Esophagus (tissue), 2 donors: ENCODE measurements at regions not wholly inside any gene's neighbourhood (a gene's known extent, or its start where the extent isn't known, plus 50 kb on each side); places are given as distances from the start of the nearest gene placed in this dataset.

Source experiments
- H3K27ac ChIP-seq, 2 donors: one replicate each; pipeline ENCODE4 v1.5.1; 2013; ENCODE audit warnings: low read depth in 2 of 2, mild to moderate bottlenecking in 2 of 2, inconsistent platforms in 1 of 2, low read length in 1 of 2, moderate library complexity in 1 of 2
- H3K27me3 ChIP-seq, 2 donors: one replicate each; pipeline ENCODE4 v1.6.1; 2013; ENCODE audit warnings: low read length in 2 of 2, control low read depth in 1 of 2, mild to moderate bottlenecking in 1 of 2; ENCODE audit not compliant: insufficient read depth in 2 of 2, control insufficient read depth in 1 of 2
- H3K36me3 ChIP-seq, 2 donors: one replicate each; pipeline ENCODE4 v1.6.1; 2013; ENCODE audit warnings: low read length in 1 of 2; ENCODE audit not compliant: control insufficient read depth in 2 of 2, insufficient read depth in 2 of 2
- H3K4me1 ChIP-seq, 2 donors: one replicate each; pipeline ENCODE4 v1.6.1; 2013; ENCODE audit warnings: low read length in 1 of 2; ENCODE audit not compliant: control insufficient read depth in 2 of 2, insufficient read depth in 2 of 2
- H3K4me3 ChIP-seq, 2 donors: one replicate each; pipeline ENCODE4 v1.5.1; 2013; ENCODE audit warnings: low read length in 2 of 2, mild to moderate bottlenecking in 2 of 2, low read depth in 1 of 2, moderate library complexity in 1 of 2
- H3K9me3 ChIP-seq, 2 donors: one replicate each; pipeline ENCODE4 v1.6.1; 2013; ENCODE audit warnings: mild to moderate bottlenecking in 2 of 2, low read depth in 1 of 2, low read length in 1 of 2, moderate library complexity in 1 of 2; ENCODE audit not compliant: control insufficient read depth in 2 of 2, insufficient read depth in 1 of 2
- WGBS, 2 donors: extraction: QIAGEN DNeasy Blood & Tissue Kit; methylation state at CpG; one replicate each; pipeline ENCODE4 v1.1.7; 2013; 5-methylcytosine and 5-hydroxymethylcytosine counted together
- donor health status: healthy with polysubstance abuse.
- donor health status: Bipolar disorder and iron deficiency.

GRCh38 chr2:200174433-200175216, 131.9 kb upstream of the SPATS2L start:
- 94 to 97% methylated on average over 52 to 55 of the region's 55 CpGs for WGBS, 2 donors
- no peaks in the 10 kb centered on the region for H3K36me3 ChIP-seq
- no peaks in the 10 kb centered on the region for H3K27me3 ChIP-seq
- no peaks in the 10 kb centered on the region for H3K4me1 ChIP-seq
- peaks cover 0 to 6% of the 10 kb centered on the region in 2 donors for H3K9me3 ChIP-seq
- H3K27ac ChIP-seq = no peak overlapping the region
- no peak overlapping the region for H3K4me3 ChIP-seq

DNA sequence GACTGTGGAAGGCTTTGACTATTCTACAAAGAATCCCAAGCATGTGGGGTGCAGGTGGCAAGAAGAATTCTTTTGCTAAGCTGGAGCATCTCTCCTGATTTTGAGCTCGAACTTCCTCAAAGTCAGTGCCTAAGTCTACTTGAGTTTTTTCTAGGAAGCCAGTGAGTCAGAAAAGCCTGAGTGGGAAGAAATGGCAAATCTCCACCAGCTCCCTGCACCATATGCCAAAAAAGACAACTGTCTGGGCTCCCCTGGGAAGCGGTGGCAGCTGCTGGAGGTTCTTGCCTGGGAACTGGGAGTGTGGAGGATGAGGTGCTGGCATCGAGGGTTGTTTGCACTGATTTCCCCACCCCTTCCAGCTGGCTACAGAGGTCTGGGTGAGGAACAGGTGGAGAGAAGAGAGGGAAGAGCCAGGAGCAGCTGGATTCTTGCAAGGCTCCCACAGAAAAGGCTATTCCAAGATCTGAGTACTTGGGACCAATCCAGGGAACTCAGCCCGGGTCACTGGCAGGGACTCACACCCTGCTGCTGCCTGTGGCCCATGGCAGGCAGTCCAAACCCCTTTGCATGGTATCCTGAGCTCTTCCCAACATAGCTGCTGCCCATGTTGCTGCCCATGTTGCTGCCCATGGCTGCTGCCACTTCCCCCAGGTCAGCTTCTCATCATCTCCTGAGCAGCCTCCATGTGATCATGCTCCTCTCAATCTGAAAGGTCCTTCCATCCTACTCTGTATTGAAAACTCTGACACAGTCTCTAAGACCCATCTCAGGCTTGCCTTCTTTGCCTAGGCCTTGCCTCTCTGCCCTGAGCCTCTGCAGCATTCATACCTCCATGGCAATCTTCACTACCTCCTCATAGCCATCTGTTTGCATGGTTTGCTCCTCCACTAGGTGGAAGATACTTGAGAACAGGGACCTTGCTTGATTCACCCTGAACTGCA, 128.3 kb upstream of the SPATS2L start:
- H3K27ac ChIP-seq = no peak overlapping the region
- H3K4me1 ChIP-seq = no peaks in the 10 kb centered on the region
- H3K4me3 ChIP-seq = no peak overlapping the region
- H3K36me3 ChIP-seq = no peaks in the 10 kb centered on the region
- peaks cover 2 to 4% of the 10 kb centered on the region in 2 donors for H3K9me3 ChIP-seq
- H3K27me3 ChIP-seq = no peaks in the 10 kb centered on the region
- WGBS, 2 donors = 23 to 36% methylated on average over 4 of the region's 4 CpGs

DNA sequence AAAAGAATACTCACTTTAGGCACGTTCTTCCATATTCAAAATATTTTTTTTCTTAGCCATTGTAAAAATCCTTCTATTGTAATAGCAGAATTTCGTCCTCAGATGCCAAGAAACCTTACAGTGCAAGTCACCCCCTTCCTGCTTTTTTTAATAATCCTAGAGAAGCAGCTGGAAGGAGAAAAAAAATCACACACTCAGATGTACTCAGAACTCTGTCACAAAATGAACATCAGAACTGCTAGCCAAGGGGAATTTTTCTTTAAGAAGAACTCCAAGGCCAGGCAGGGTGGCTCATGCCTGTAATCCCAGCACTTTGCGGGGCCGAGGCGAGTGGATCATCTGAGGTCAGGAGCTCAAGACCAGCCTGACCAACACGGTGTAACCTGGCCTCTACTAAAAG, 127.3 kb upstream of the SPATS2L start:
- no peaks in the 10 kb centered on the region for H3K36me3 ChIP-seq
- WGBS, 2 donors = 60 to 64% methylated on average over 6 of the region's 6 CpGs
- no peaks in the 10 kb centered on the region for H3K4me1 ChIP-seq
- H3K4me3 ChIP-seq = no peak overlapping the region
- H3K27ac ChIP-seq = no peak overlapping the region
- no peaks in the 10 kb centered on the region for H3K27me3 ChIP-seq
- H3K9me3 ChIP-seq = peaks cover 2 to 4% of the 10 kb centered on the region in 2 donors

DNA sequence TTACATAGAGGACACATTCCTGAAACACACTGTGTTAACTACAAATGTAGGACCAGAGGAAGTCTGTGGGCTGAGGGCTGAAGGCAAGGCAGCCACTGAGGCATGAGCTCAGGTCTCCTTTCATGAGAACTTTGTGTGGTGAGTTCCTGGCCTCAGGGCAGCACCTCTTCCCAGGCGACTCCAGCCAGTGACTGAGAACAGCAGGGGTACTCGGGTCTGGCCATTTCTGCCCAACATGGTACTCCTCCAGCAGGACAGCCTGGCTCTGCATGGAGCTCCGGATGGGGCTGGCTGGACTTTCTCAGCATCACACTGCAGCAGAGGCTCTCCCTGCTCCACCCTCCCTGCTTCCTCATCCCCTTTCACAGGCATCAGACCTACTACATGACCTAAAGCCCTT, 125.5 kb upstream of the SPATS2L start:
- no peaks in the 10 kb centered on the region for H3K4me1 ChIP-seq
- H3K27ac ChIP-seq = no peak overlapping the region
- H3K27me3 ChIP-seq = no peaks in the 10 kb centered on the region
- peaks cover 0 to 2% of the 10 kb centered on the region in 2 donors for H3K9me3 ChIP-seq
- no peak overlapping the region for H3K4me3 ChIP-seq
- 76 to 86% methylated on average over 3 of the region's 3 CpGs for WGBS, 2 donors
- no peaks in the 10 kb centered on the region for H3K36me3 ChIP-seq

DNA sequence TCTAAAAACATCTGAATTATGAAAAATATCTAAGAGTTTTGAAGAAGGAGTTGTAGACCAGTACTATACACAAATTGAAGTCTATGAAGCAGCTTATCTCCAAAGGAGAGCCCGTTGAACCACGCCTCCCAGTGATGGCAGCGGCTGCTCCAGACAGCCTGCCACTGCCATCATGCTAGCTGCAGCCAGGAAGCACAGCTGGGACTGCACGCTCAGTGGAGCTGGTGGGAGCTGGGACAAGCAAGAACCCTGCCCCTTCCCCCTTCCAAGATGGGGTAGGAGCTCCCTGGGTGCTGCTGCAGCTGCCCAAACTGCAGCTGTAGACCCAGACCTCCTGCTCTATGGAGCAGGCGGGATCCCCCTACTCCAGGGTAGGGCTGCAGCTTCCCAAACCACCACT, 124.7 kb upstream of the SPATS2L start:
- Histone ChIP-seq H3K4me3 (no peak overlapping the region), H3K27ac (no peak overlapping the region), H3K9me3 (peaks cover 0 to 2% of the 10 kb centered on the region in 2 donors), H3K4me1 (no peaks in the 10 kb centered on the region), H3K36me3 (no peaks in the 10 kb centered on the region), H3K27me3 (no peaks in the 10 kb centered on the region)
- 81 to 89% methylated on average over 5 of the region's 5 CpGs for WGBS, 2 donors

DNA sequence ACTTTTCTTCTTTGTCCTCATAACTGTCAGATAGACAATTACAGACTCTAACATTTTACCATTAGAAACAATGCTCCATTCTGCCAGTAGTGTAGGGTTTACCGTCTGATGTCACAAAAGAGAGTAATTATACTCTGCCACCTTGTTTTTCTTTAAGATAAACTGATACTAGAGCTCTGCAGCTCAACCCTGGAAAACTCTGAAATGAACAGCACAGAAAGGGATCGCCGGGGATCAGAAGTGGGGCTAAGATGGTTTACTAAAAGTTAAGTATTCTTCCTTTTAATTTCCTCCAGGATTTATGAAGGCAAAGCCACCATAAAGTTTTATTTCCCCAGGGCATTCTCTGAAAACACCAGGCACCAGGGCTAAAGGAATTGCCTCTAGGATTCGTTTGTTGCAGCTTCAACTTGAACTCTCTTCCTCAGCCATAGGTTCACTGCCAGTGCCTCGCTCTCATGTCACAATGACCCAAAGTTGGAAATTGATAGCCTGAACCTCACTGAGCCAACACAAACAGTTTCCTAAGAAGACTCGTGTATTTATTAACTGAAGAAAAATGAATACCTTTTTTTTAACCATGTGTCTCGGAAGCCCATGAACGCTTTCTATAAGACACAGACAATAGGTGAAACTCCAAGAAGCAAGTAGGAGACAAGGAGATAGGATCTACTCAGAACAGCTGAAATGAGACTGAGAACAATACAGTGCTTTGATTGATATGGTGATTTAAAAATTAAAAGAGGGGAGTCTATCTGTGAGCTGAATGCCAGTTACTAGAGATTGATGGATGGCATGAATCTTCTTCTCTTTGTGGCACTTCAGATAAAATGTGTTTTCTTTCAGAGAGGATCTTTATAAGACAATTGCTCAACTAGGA, 121.5 kb upstream of the SPATS2L start:
- Histone ChIP-seq H3K4me1 (no peaks in the 10 kb centered on the region), H3K27me3 (no peaks in the 10 kb centered on the region), H3K36me3 (no peaks in the 10 kb centered on the region), H3K27ac (no peak overlapping the region), H3K4me3 (no peak overlapping the region), H3K9me3 (peaks cover 0 to 2% of the 10 kb centered on the region in 2 donors)
- WGBS, 2 donors = 56 to 70% methylated on average over 8 of the region's 8 CpGs

GRCh38 chr2:200185628-200186000, 120.9 kb upstream of the SPATS2L start:
- peaks cover 0 to 2% of the 10 kb centered on the region in 2 donors for H3K9me3 ChIP-seq
- no peaks in the 10 kb centered on the region for H3K27me3 ChIP-seq
- H3K27ac ChIP-seq = no peak overlapping the region
- no peaks in the 10 kb centered on the region for H3K4me1 ChIP-seq
- H3K4me3 ChIP-seq = no peak overlapping the region
- 68 to 74% methylated on average over 5 of the region's 5 CpGs for WGBS, 2 donors
- no peaks in the 10 kb centered on the region for H3K36me3 ChIP-seq

DNA sequence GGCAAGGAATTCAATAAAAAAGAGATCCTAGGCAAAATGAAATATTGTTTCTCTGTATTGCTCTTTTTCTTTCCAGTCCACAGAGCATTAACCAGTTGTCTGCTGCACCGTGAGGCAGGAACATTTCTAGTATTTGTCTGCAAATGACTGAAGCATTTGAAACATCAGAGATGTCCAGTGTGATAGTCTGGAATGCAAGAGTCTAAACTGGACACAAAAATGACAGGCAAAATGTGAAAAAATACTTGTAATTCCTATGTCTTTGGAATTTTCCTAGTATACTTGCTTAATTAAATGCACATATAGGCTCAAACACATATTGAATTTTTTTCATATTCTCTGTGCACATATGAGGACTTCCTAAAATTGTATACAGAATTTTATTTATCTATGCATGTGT, 120.5 kb upstream of the SPATS2L start:
- Histone ChIP-seq H3K4me1 (no peaks in the 10 kb centered on the region), H3K9me3 (peaks cover 0 to 2% of the 10 kb centered on the region in 2 donors), H3K36me3 (no peaks in the 10 kb centered on the region), H3K27ac (no peak overlapping the region), H3K4me3 (no peak overlapping the region), H3K27me3 (no peaks in the 10 kb centered on the region)
- WGBS, 2 donors = 71 to 76% methylated on average over 1 of the region's 1 CpG

DNA sequence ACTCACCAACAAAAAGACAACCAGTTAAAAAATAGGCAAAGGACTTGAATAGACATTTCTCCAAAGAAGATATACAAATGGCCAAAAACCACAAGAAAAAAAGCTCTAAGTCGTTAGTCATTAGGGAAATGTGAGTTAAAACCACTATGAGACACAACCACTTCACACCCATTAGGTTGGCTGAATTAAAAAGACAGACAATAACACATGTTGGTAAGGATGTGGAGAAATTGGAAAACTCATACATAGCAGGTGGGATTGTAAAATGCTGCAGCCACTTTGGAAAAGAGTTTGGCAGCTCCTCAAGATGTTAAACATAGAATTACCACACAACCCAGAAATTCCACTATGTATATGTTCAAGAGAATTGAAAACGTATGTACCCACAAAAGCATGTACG, 117.6 kb upstream of the SPATS2L start:
- Histone ChIP-seq H3K36me3 (no peaks in the 10 kb centered on the region), H3K27ac (no peak overlapping the region), H3K9me3 (no peaks in the 10 kb centered on the region), H3K4me3 (no peak overlapping the region), H3K4me1 (no peaks in the 10 kb centered on the region), H3K27me3 (no peaks in the 10 kb centered on the region)
- 61 to 75% methylated on average over 3 of the region's 3 CpGs for WGBS, 2 donors
